Liver (tissue), 8 donors: ENCODE measurements at regions not wholly inside any gene's neighbourhood (a gene's known extent, or its start where the extent isn't known, plus 50 kb on each side); places are given as distances from the start of the nearest gene placed in this dataset.

Experiments used
- DNase-seq: peaks from one replicate; pipeline ENCODE4 v3.0.0-alpha.2; 2017; ENCODE audit warnings: low spot score
- H3K27ac ChIP-seq, 2 donors: one replicate each; pipeline ENCODE4 v1.7.0; 2013; ENCODE audit warnings: inconsistent platforms in 2 of 2, low read length in 2 of 2, control low read depth in 1 of 2, low read depth in 1 of 2, mild to moderate bottlenecking in 1 of 2
- H3K27me3 ChIP-seq, 4 donors: one replicate each; pipeline versions ENCODE4 v1.6.1 to v1.7.0; 2013; ENCODE audit warnings: low read length in 3 of 4, inconsistent platforms in 1 of 4, mild to moderate bottlenecking in 1 of 4, moderate library complexity in 1 of 4; ENCODE audit not compliant: control insufficient read depth in 4 of 4, insufficient read depth in 4 of 4
- H3K36me3 ChIP-seq, 4 donors: one replicate each; pipeline versions ENCODE4 v1.6.1 to v1.7.0; 2013; ENCODE audit warnings: low read length in 3 of 4, mild to moderate bottlenecking in 3 of 4, low read depth in 1 of 4, moderate library complexity in 1 of 4; ENCODE audit not compliant: control insufficient read depth in 4 of 4, insufficient read depth in 3 of 4
- H3K4me1 ChIP-seq, 4 donors: one replicate each; pipeline versions ENCODE4 v1.6.1 to v1.7.0; 2013; ENCODE audit warnings: low read length in 3 of 4, mild to moderate bottlenecking in 3 of 4, moderate library complexity in 1 of 4; ENCODE audit not compliant: control insufficient read depth in 4 of 4, insufficient read depth in 4 of 4
- H3K4me3 ChIP-seq, 3 donors: one replicate each; pipeline versions ENCODE4 v1.6.1 to v1.7.0; 2013; ENCODE audit warnings: low read length in 3 of 3, control low read depth in 1 of 3, low read depth in 1 of 3, mild to moderate bottlenecking in 1 of 3
- H3K9ac ChIP-seq, 2 donors: one replicate each; pipeline ENCODE4 v1.7.0; 2013; ENCODE audit warnings: low read length in 2 of 2, mild to moderate bottlenecking in 2 of 2, moderate library complexity in 2 of 2, control low read depth in 1 of 2, low read depth in 1 of 2
- H3K9me3 ChIP-seq, 4 donors: one replicate each; pipeline versions ENCODE4 v1.6.1 to v1.7.0; 2013; ENCODE audit warnings: low read length in 3 of 4; ENCODE audit not compliant: control insufficient read depth in 4 of 4
- ATF3 ChIP-seq: IDR thresholded peaks from 2 replicates; pipeline ENCODE4 v1.6.1; 2016; ENCODE audit warnings: antibody characterized with exemption
- CTCF ChIP-seq: fragments of 150-350 bp; IDR thresholded peaks from 2 replicates; pipeline ENCODE4 v1.5.1; 2017; ENCODE audit warnings: improper control_type of control experiment, low read depth, low read length; ENCODE audit not compliant: missing input control
- EGR1 ChIP-seq, 2 donors: IDR thresholded peaks; 2 replicates each; pipeline ENCODE4 v1.6.1; 2016 to 2018; ENCODE audit warnings: antibody characterized with exemption in 2 of 2, low read depth in 2 of 2
- FOXA1 ChIP-seq: IDR thresholded peaks from 2 replicates; pipeline ENCODE4 v1.6.1; 2016; ENCODE audit warnings: antibody characterized with exemption
- FOXA2 ChIP-seq: IDR thresholded peaks from 2 replicates; pipeline ENCODE4 v1.6.1; 2016; ENCODE audit warnings: antibody characterized with exemption
- GABPA ChIP-seq, 2 donors: IDR thresholded peaks in 1 of 2; conservative IDR thresholded peaks in 1 of 2; 2 replicates each; pipeline ENCODE4 v1.6.1; 2016; ENCODE audit warnings: antibody characterized with exemption in 2 of 2, mild to moderate bottlenecking in 1 of 2, moderate library complexity in 1 of 2
- HNF4A ChIP-seq, 2 donors: conservative IDR thresholded peaks; 2 replicates each; pipeline ENCODE4 v1.6.1; 2016; ENCODE audit warnings: antibody characterized with exemption in 2 of 2, mild to moderate bottlenecking in 2 of 2
- HNF4G ChIP-seq: IDR thresholded peaks from 2 replicates; pipeline ENCODE4 v1.6.1; 2016; ENCODE audit warnings: antibody characterized with exemption
- JUND ChIP-seq, 2 donors: IDR thresholded peaks; 2 replicates each; pipeline ENCODE4 v1.6.1; 2016; ENCODE audit warnings: antibody characterized with exemption in 2 of 2
- MAX ChIP-seq: IDR thresholded peaks from 2 replicates; pipeline ENCODE4 v1.6.1; 2016; ENCODE audit warnings: antibody characterized with exemption
- NR2F2 ChIP-seq: IDR thresholded peaks from 2 replicates; pipeline ENCODE4 v1.6.1; 2016; ENCODE audit warnings: antibody characterized with exemption
- RAD21 ChIP-seq, 2 donors: IDR thresholded peaks; 2 replicates each; pipeline ENCODE4 v1.6.1; 2016; ENCODE audit warnings: antibody characterized with exemption in 2 of 2, mild to moderate bottlenecking in 2 of 2
- REST ChIP-seq: IDR thresholded peaks from 2 replicates; pipeline ENCODE4 v1.6.1; 2016; ENCODE audit warnings: antibody characterized with exemption, mild to moderate bottlenecking
- RXRA ChIP-seq, 2 donors: IDR thresholded peaks; 2 replicates each; pipeline ENCODE4 v1.6.1; 2017 to 2018; ENCODE audit warnings: antibody characterized with exemption in 2 of 2, mild to moderate bottlenecking in 1 of 2
- SP1 ChIP-seq: IDR thresholded peaks from 2 replicates; pipeline ENCODE4 v1.6.1; 2018; ENCODE audit warnings: antibody characterized with exemption, mild to moderate bottlenecking
- TAF1 ChIP-seq: conservative IDR thresholded peaks from 2 replicates; pipeline ENCODE4 v1.6.1; 2016; ENCODE audit warnings: antibody characterized with exemption, mild to moderate bottlenecking
- YY1 ChIP-seq: IDR thresholded peaks from 2 replicates; pipeline ENCODE4 v1.6.1; 2016; ENCODE audit warnings: antibody characterized with exemption, mild to moderate bottlenecking
- ZBTB33 ChIP-seq: IDR thresholded peaks from 2 replicates; pipeline ENCODE4 v1.6.1; 2016; ENCODE audit warnings: antibody characterized with exemption
- WGBS: extraction: QIAGEN DNeasy Blood & Tissue Kit; methylation state at CpG from one replicate; pipeline ENCODE4 v1.1.7; 2013; 5-methylcytosine and 5-hydroxymethylcytosine counted together
- donor health status: healthy.
- donor health status: healthy.
- donor health status: healthy.
- donor health status: healthy.
- donor health status: healthy.

GRCh38 chr4:186840222-186840701 is 116.6 kb upstream of the FAT1 start:
- no peak overlapping the region for H3K4me3 ChIP-seq
- no peaks in the 10 kb centered on the region for H3K4me1 ChIP-seq
- H3K27me3 ChIP-seq: no peaks in the 10 kb centered on the region
- no peaks in the 10 kb centered on the region for H3K9me3 ChIP-seq
- 88% methylated on average over 7 of the region's 7 CpGs for WGBS
- no peak for DNase-seq
- H3K27ac ChIP-seq: no peak overlapping the region
- no peak overlapping the region for H3K9ac ChIP-seq
- TF ChIP-seq HNF4G (no peak), CTCF (no peak), SP1 (no peak), YY1 (no peak), RXRA (IDR thresholded peaks at IDR 0.05) (no peak), REST (no peak), NR2F2 (no peak), FOXA1 (no peak), HNF4A (conservative IDR thresholded peaks at IDR 0.05) (no peak), EGR1 (IDR thresholded peaks at IDR 0.05; ENCODE audit: low read depth in 2 of 2) (no peak), JUND (IDR thresholded peaks at IDR 0.05) (no peak), TAF1 (no peak), GABPA (IDR thresholded peaks at IDR 0.05 in 1 of 2, conservative IDR thresholded peaks at IDR 0.05 in 1 of 2) (no peak), ATF3 (no peak), RAD21 (IDR thresholded peaks at IDR 0.05) (no peak), FOXA2 (no peak), MAX (no peak), ZBTB33 (no peak)
- no peaks in the 10 kb centered on the region for H3K36me3 ChIP-seq
